Fibroblast of the aortic adventitia (primary cell): ENCODE measurements at regions not wholly inside any gene's neighbourhood (a gene's known extent, or its start where the extent isn't known, plus 50 kb on each side); places are given as distances from the start of the nearest gene placed in this dataset.

ENCODE experiments used
- DNase-seq: peaks from one replicate; pipeline ENCODE4 v3.0.0-alpha.2; 2010; ENCODE audit warnings: low read depth
- H3K4me3 ChIP-seq: 2 replicates; pipeline ENCODE4 v1.5.1; 2011; ENCODE audit warnings: low read depth, mild to moderate bottlenecking, control low read depth, low read length, moderate library complexity
- TF ChIP-seq, protein P1 (sequence below): IDR thresholded peaks from 2 replicates; pipeline ENCODE4 v1.5.1; 2011; ENCODE audit warnings: mild to moderate bottlenecking, low read length, control low read depth, inconsistent platforms; ENCODE audit not compliant: insufficient read depth

DNA sequence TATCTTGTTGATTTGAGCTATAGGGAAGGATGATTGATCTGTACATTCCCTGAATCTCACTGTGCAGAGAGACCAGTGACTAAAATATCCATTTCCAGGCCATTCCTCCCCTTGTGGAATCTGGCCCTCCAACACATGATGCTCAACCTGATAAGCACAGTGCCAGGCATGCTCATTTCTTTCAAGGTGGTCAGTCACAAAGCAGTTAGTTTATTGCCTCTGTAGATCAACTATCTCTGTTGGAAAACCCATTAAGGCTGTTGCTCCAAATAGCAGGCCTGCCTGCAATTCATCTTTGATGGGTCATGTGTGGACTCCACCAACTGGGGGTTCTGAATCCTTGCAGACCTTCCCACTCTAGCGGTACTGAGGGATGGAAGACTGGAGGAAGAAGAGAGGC, 168.6 kb upstream of the FOXK1 start:
- TF ChIP-seq, protein P1, sequence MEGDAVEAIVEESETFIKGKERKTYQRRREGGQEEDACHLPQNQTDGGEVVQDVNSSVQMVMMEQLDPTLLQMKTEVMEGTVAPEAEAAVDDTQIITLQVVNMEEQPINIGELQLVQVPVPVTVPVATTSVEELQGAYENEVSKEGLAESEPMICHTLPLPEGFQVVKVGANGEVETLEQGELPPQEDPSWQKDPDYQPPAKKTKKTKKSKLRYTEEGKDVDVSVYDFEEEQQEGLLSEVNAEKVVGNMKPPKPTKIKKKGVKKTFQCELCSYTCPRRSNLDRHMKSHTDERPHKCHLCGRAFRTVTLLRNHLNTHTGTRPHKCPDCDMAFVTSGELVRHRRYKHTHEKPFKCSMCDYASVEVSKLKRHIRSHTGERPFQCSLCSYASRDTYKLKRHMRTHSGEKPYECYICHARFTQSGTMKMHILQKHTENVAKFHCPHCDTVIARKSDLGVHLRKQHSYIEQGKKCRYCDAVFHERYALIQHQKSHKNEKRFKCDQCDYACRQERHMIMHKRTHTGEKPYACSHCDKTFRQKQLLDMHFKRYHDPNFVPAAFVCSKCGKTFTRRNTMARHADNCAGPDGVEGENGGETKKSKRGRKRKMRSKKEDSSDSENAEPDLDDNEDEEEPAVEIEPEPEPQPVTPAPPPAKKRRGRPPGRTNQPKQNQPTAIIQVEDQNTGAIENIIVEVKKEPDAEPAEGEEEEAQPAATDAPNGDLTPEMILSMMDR: no peak
- no peak for DNase-seq
- H3K4me3 ChIP-seq: no peak overlapping the region

DNA sequence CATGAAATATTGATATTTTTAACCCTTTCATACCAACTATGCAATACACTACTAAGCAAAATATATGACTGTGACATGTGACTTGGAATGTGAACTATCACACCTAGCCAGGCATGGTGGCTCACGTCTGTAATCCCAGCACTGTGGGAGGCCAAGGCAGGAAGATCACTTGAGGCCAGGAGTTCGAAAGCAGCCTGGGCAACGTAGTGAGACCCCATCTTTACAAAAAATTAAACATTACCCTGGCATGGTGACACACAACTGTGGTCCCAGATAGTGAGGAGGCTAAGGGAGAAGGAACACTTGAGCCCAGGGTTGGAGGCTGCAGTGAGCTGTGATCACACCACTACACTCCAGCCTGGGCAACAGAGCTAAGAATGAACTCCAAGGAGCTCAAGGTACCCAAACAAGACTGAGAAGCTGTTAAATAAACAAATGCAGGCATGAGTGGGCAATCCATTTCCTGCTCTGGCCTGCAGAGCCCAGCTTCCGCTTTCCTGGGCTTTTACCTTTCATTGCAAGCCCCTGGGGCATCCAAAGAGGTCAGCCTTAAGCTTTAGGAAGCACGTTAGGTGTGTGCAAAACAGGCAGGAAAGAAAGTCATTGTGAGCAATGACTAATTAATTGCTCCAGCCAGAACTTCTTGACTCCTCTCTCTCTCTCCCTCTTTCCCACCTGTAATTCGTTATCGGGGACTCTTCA, 162.1 kb upstream of the FOXK1 start:
- DNase-seq: no peak
- H3K4me3 ChIP-seq: no peak overlapping the region
- TF ChIP-seq, protein P1: no peak

DNA sequence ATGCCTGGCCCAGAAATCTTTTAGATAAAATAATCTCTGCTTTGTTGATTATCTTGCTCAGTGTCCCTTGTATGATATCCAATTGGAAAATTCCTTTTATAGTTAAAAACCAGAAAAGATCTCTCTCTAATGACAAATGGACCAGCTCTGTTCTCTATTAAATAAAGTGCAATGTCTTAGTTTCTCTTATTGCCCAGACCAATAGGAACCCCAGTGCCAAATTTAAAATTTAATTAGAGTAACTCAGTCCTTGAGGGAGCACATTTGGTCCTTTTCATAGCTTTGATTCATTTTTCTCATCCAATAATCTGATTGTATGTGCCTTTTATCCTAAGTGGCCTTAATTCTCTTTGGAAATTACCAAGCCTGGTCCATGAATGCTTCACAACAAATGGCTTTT, 158.9 kb upstream of the FOXK1 start:
- TF ChIP-seq, protein P1: no peak
- no peak for DNase-seq
- H3K4me3 ChIP-seq: no peak overlapping the region

DNA sequence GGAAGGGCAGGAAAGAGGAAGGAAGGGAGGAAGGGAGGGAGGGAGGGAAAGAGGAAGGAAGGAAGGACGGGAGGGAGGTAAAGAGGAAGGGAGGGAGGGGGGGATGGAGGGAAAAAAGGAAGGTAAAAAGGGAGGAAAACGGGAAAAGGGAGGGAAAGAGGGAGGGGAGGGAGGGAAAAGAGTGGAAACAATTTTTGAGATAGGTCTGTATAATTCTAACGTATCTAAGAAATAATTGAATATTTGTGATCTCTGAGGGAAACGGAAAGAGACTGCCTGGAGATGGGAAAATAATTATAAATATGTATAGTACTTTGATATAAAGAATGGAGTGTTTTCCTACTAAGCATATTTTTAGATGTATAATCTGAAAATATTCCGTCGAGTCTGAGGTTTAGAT, 158.2 kb upstream of the FOXK1 start:
- H3K4me3 ChIP-seq: no peak overlapping the region
- TF ChIP-seq, protein P1: no peak
- DNase-seq: no peak

DNA sequence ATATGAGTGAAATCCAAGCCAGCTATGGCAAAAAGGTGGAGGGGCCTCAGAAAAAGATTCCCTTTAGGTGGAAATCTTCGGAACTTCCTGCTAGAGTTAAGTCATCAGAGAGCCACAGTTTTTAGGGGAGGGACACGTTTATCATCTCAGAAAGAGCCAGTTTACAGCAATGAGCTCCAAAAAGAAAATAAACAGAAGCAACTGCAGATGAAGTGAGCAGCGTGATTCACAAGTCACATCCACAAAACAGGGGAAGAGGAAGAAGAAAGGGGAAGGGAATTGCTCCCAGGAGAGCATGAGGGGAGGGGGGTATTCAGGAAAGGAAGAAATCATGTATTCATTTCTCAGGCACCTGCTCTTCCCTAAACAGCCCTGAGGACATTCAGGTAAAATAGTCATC, 156.2 kb upstream of the FOXK1 start:
- TF ChIP-seq, protein P1: no peak
- no peak for DNase-seq

DNA sequence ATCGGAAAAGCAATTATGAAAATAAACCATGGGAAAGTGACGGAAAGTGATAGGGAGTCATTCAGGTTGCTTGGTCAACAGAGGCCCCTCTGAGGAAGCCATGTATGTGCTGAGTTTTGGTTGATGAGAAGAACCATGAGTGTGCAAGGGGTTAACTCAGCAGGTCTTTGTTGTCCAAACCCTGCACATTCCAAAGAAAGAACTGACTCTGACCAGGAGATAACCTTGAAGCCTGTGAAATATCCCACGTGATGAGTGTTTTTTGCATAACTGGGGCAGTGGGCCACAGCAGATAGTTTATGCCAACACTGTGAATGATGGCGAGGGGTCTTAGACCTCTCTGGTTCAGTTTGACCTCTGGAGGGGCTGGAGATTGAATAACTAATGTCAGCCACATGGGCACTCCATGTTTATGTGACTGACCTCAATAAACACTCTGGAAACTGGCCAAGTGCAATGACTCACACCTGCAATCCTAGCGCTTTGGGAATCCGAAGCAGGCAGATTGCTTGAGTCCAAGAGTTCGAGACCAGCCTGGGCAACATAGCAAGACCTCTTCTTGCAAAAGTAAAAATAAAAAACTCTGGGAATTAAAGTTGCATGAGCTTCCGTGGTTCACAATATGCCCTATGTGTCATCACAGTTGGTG, 154.0 kb upstream of the FOXK1 start:
- H3K4me3 ChIP-seq: no peak overlapping the region
- no peak for DNase-seq
- TF ChIP-seq, protein P1: no peak

More for the DNA sequence above, 156.2 kb upstream of the FOXK1 start:
- no peak overlapping the region for H3K4me3 ChIP-seq
